PFSK-1 (cell line): ENCODE measurements at regions not wholly inside any gene's neighbourhood (a gene's known extent, or its start where the extent isn't known, plus 50 kb on each side); places are given as distances from the start of the nearest gene placed in this dataset.
A peak's percentile ranks its signal among the peaks of the same experiment; 100 is the strongest.

Experiments
- FOXP2 ChIP-seq: optimal IDR thresholded peaks from 2 replicates; pipeline ENCODE3; 2011; ENCODE audit warnings: borderline replicate concordance, control low read depth, inconsistent platforms; ENCODE audit not compliant: insufficient read depth; ENCODE audit errors: extremely low read length, extremely low read depth
- POLR2AphosphoS5 ChIP-seq: IDR thresholded peaks from 2 replicates; pipeline ENCODE4 v1.6.1; 2012; ENCODE audit warnings: low read depth, mild to moderate bottlenecking, control low read depth, low read length, moderate library complexity
- REST ChIP-seq, 2 experiments: IDR thresholded peaks; 2 replicates each; pipeline versions ENCODE4 v1.6.1 to v1.8.0; 2011 to 2012; ENCODE audit warnings: low read depth in 2 of 2, low read length in 2 of 2, control low read depth in 1 of 2, inconsistent platforms in 1 of 2, mild to moderate bottlenecking in 1 of 2, moderate library complexity in 1 of 2; ENCODE audit not compliant: insufficient read depth in 1 of 2
- SIN3A ChIP-seq: IDR thresholded peaks from 2 replicates; pipeline ENCODE4 v1.6.1; 2012; ENCODE audit warnings: mild to moderate bottlenecking, low read length, moderate library complexity, borderline replicate concordance; ENCODE audit not compliant: insufficient read depth
- TAF1 ChIP-seq: IDR thresholded peaks from 2 replicates; pipeline ENCODE4 v1.6.1; 2012; ENCODE audit warnings: low read length, control low read depth, borderline replicate concordance; ENCODE audit not compliant: insufficient read depth

- TF ChIP-seq FOXP2 (no peak), REST (IDR thresholded peaks at IDR 0.05; ENCODE audit: insufficient read depth in 1 of 2, low read depth in 2 of 2, low read length in 2 of 2) (no peak), TAF1 (no peak), POLR2AphosphoS5 (no peak), SIN3A (no peak)
These were observed 54.5 kb upstream of the IL17B start for GRCh38 chr5:149433524-149434131.

- TF ChIP-seq TAF1 (no peak), FOXP2 (no peak), POLR2AphosphoS5 (no peak)
These were observed 53.9 kb upstream of the IL17B start for GRCh38 chr5:149432911-149433401.

GRCh38 chr5:149432376-149432775 is 53.3 kb upstream of the IL17B start:
- TF ChIP-seq REST (IDR thresholded peaks at IDR 0.05; ENCODE audit: insufficient read depth in 1 of 2, low read depth in 2 of 2, low read length in 2 of 2): no peak
- TF ChIP-seq FOXP2: no peak
- TF ChIP-seq SIN3A: no peak
- TF ChIP-seq TAF1: no peak
- no peak for TF ChIP-seq POLR2AphosphoS5

- TF ChIP-seq POLR2AphosphoS5 (no peak), FOXP2 (peak; percentile 36)
These were observed 51.0 kb upstream of the IL17B start for GRCh38 chr5:149429839-149430721.
